GM12878 (cell line): ENCODE measurements at regions not wholly inside any gene's neighbourhood (a gene's known extent, or its start where the extent isn't known, plus 50 kb on each side); places are given as distances from the start of the nearest gene placed in this dataset.

Experiments
- CHD2 ChIP-seq: IDR thresholded peaks from 2 replicates; pipeline ENCODE4 v1.6.1; 2011; ENCODE audit warnings: low read depth, low read length, improper control_type of control experiment, borderline replicate concordance
- CREB1 ChIP-seq: IDR thresholded peaks from 2 replicates; pipeline ENCODE4 v1.6.1; 2012; ENCODE audit warnings: low read depth, mild to moderate bottlenecking, inconsistent platforms
- CTCF ChIP-seq, 3 experiments: IDR thresholded peaks in 2 of 3; conservative IDR thresholded peaks in 1 of 3; 2 replicates each; pipeline ENCODE4 v1.5.1; 2011; ENCODE audit warnings: low read depth in 3 of 3, low read length in 3 of 3, mild to moderate bottlenecking in 3 of 3, control low read depth in 2 of 3, moderate library complexity in 2 of 3, inconsistent platforms in 1 of 3, mixed read lengths in 1 of 3; ENCODE audit not compliant: control insufficient read depth in 2 of 3, insufficient read depth in 1 of 3; ENCODE audit errors: extremely low read depth in 1 of 3
- EZH2 ChIP-seq: IDR thresholded peaks from 2 replicates; pipeline ENCODE4 v1.6.1; 2012; ENCODE audit warnings: low read depth, mild to moderate bottlenecking, control low read depth, inconsistent platforms, low read length, borderline replicate concordance; ENCODE audit not compliant: control insufficient read depth
- FOS ChIP-seq: IDR thresholded peaks from 3 replicates; pipeline ENCODE4 v1.6.1; 2011; ENCODE audit warnings: borderline replicate concordance; ENCODE audit not compliant: insufficient read length; ENCODE audit errors: extremely low read depth
- FOXM1 ChIP-seq: IDR thresholded peaks from 2 replicates; pipeline ENCODE4 v1.6.1; 2012; ENCODE audit warnings: low read depth, mild to moderate bottlenecking, inconsistent platforms, low read length, moderate library complexity
- IRF4 ChIP-seq: IDR thresholded peaks from 2 replicates; pipeline ENCODE4 v1.6.1; 2011; ENCODE audit warnings: low read depth, low read length
- JUNB ChIP-seq: IDR thresholded peaks from 2 replicates; pipeline ENCODE4 v1.6.1; 2016; ENCODE audit warnings: antibody characterized with exemption, mild to moderate bottlenecking
- MTA3 ChIP-seq: IDR thresholded peaks from 2 replicates; pipeline ENCODE4 v1.6.1; 2012; ENCODE audit warnings: low read length, inconsistent platforms, borderline replicate concordance
- POLR2A ChIP-seq: IDR thresholded peaks from 2 replicates; pipeline ENCODE4 v1.6.1; 2011; ENCODE audit warnings: low read depth, mild to moderate bottlenecking, low read length
- RFX5 ChIP-seq: IDR thresholded peaks from 2 replicates; pipeline ENCODE4 v1.6.1; 2011; ENCODE audit warnings: low read depth, low read length, improper control_type of control experiment
- TF ChIP-seq, protein P1 (sequence below): IDR thresholded peaks from 2 replicates; pipeline ENCODE4 v1.6.1; 2012; ENCODE audit warnings: low read length, inconsistent platforms
- TF ChIP-seq, protein P2 (sequence below): IDR thresholded peaks from 2 replicates; pipeline ENCODE4 v1.6.1; 2011; ENCODE audit warnings: borderline replicate concordance, low read depth, mild to moderate bottlenecking, moderate library complexity, mixed read lengths, low read length; ENCODE audit not compliant: insufficient read depth; ENCODE audit errors: extremely low read length
- TF ChIP-seq, protein P3 (sequence below): fragments of 450-650 bp; IDR thresholded peaks from 2 replicates; pipeline ENCODE4 v1.6.1; 2017; ENCODE audit warnings: borderline replicate concordance

DNA sequence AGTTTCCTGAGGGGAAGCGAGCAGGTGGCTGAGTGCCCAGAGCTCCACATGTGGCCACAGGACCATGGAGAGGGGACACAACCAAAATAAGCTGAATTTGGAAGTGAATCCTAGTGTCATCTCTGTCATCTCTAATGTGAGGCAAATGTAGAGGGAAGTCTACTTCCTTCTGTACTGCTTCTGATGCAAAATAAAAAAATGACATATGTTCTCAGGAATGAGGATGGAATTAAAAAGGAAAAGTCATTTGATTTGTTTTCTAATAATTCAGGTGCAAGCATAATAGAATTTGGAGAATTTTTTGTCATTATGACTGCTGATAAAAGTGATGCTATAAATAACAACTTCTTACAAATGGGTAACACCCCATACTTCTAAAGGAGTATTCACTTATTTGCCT lies 59.5 kb upstream of the POU1F1 start:
- TF ChIP-seq CTCF (IDR thresholded peaks at IDR 0.05 in 2 of 3, conservative IDR thresholded peaks at IDR 0.05 in 1 of 3; ENCODE audit: control insufficient read depth in 2 of 3, extremely low read depth in 1 of 3, insufficient read depth in 1 of 3, low read depth in 3 of 3, low read length in 3 of 3) (no peak), FOXM1 (no peak), CHD2 (no peak), IRF4 (no peak), MTA3 (no peak), EZH2 (no peak), JUNB (no peak), POLR2A (no peak), FOS (no peak), RFX5 (no peak), CREB1 (no peak)
- TF ChIP-seq, protein P1, sequence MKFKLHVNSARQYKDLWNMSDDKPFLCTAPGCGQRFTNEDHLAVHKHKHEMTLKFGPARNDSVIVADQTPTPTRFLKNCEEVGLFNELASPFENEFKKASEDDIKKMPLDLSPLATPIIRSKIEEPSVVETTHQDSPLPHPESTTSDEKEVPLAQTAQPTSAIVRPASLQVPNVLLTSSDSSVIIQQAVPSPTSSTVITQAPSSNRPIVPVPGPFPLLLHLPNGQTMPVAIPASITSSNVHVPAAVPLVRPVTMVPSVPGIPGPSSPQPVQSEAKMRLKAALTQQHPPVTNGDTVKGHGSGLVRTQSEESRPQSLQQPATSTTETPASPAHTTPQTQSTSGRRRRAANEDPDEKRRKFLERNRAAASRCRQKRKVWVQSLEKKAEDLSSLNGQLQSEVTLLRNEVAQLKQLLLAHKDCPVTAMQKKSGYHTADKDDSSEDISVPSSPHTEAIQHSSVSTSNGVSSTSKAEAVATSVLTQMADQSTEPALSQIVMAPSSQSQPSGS, result no peak
- TF ChIP-seq, protein P2, sequence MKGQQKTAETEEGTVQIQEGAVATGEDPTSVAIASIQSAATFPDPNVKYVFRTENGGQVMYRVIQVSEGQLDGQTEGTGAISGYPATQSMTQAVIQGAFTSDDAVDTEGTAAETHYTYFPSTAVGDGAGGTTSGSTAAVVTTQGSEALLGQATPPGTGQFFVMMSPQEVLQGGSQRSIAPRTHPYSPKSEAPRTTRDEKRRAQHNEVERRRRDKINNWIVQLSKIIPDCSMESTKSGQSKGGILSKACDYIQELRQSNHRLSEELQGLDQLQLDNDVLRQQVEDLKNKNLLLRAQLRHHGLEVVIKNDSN, result no peak
- TF ChIP-seq, protein P3, sequence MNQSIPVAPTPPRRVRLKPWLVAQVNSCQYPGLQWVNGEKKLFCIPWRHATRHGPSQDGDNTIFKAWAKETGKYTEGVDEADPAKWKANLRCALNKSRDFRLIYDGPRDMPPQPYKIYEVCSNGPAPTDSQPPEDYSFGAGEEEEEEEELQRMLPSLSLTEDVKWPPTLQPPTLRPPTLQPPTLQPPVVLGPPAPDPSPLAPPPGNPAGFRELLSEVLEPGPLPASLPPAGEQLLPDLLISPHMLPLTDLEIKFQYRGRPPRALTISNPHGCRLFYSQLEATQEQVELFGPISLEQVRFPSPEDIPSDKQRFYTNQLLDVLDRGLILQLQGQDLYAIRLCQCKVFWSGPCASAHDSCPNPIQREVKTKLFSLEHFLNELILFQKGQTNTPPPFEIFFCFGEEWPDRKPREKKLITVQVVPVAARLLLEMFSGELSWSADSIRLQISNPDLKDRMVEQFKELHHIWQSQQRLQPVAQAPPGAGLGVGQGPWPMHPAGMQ, result no peak
